GM06990 (cell line): ENCODE measurements at regions not wholly inside any gene's neighbourhood (a gene's known extent, or its start where the extent isn't known, plus 50 kb on each side); places are given as distances from the start of the nearest gene placed in this dataset.
"Not testable (repeated sequence)": the region's sequence is repeated elsewhere in the genome, so short reads cannot be mapped to it uniquely, and the experiment has no call there.

Source experiments
- DNase-seq: peaks from one replicate; pipeline ENCODE4 v3.0.0-alpha.2; 2011; ENCODE audit not compliant: insufficient read length; ENCODE audit errors: extremely low read depth
- H3K27me3 ChIP-seq: replicated peaks from 2 replicates; pipeline ENCODE4 v1.6.0; 2011; ENCODE audit warnings: low read length; ENCODE audit not compliant: control insufficient read depth, insufficient read depth
- H3K36me3 ChIP-seq: 2 replicates; pipeline ENCODE4 v1.5.1; 2011; ENCODE audit warnings: low read length; ENCODE audit not compliant: control insufficient read depth, insufficient read depth
- H3K4me3 ChIP-seq: replicated peaks from 2 replicates; pipeline ENCODE4 v1.5.1; 2011; ENCODE audit warnings: low read depth, mild to moderate bottlenecking, control low read depth, low read length
- CTCF ChIP-seq: IDR thresholded peaks from 2 replicates; pipeline ENCODE4 v1.5.1; 2011; ENCODE audit warnings: low read length, control low read depth, mild to moderate bottlenecking, inconsistent platforms; ENCODE audit not compliant: insufficient read depth, poor library complexity, severe bottlenecking

- DNase-seq = no peak
- TF ChIP-seq CTCF = no peak
- no peak overlapping the region for H3K4me3 ChIP-seq
- H3K27me3 ChIP-seq = no peaks in the 10 kb centered on the region
- H3K36me3 ChIP-seq = no peaks in the 10 kb centered on the region
Measured at GRCh38 chr18:57951999-57952774, 91.8 kb upstream of the NEDD4L start.

GRCh38 chr18:57951117-57951796 is 92.8 kb upstream of the NEDD4L start:
- DNase-seq = peak; percentile 21
- Histone ChIP-seq H3K36me3 (no peaks in the 10 kb centered on the region), H3K27me3 (no peaks in the 10 kb centered on the region), H3K4me3 (peak overlapping the region; percentile 19; the same call in 1 of the 2 replicates)
- no peak for TF ChIP-seq CTCF

- Histone ChIP-seq H3K4me3 (no peak overlapping the region), H3K36me3 (no peaks in the 10 kb centered on the region), H3K27me3 (no peaks in the 10 kb centered on the region)
- no peak for TF ChIP-seq CTCF
- DNase-seq = no peak
Measured at GRCh38 chr18:57950542-57950941, 93.5 kb upstream of the NEDD4L start.

- H3K36me3 ChIP-seq, DNase-seq, H3K27me3 ChIP-seq, H3K4me3 ChIP-seq: not testable (repeated sequence)
Measured at GRCh38 chr18:57949335-57949734, 94.7 kb upstream of the NEDD4L start.

- no peak overlapping the region for H3K4me3 ChIP-seq
- H3K36me3 ChIP-seq = no peaks in the 10 kb centered on the region
- no peaks in the 10 kb centered on the region for H3K27me3 ChIP-seq
- no peak for TF ChIP-seq CTCF
- no peak for DNase-seq
Measured at GRCh38 chr18:57947117-57947516, 96.9 kb upstream of the NEDD4L start.

- TF ChIP-seq CTCF = no peak
- no peak for DNase-seq
Measured at GRCh38 chr18:57943723-57944122, 100.3 kb upstream of the NEDD4L start.

More at GRCh38 chr18:57943723-57944122, 100.3 kb upstream of the NEDD4L start:
- H3K36me3 ChIP-seq = no peaks in the 10 kb centered on the region
- no peak overlapping the region for H3K4me3 ChIP-seq
- no peaks in the 10 kb centered on the region for H3K27me3 ChIP-seq
